ENCODE measurements at regions not wholly inside any gene's neighbourhood (a gene's known extent, or its start where the extent isn't known, plus 50 kb on each side); places are given as distances from the start of the nearest gene placed in this dataset.

DNA sequence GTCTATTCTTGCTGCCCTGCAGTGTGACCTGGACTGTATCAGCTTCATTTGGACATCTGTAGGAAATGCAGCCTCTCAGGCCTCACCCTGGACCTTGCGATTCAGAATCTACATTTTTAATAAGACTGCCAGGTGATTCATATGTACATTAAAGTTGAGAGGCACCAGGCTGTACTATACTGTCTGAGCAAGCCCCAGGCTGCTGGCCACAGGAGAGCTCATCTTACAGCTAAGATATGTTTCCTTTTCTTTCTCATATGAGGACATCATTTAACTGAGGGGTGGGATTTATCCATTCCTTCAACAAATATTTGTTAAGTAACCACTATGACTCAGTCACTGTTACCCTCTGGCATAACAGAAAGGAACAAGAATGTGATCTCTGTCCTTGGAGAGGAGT lies 78.2 kb upstream of the GCFC2 start:
- intact Hi-C loops (cut with DNase I; ENCODE audit: low total_unique reads): no loop called here
- H3K4me3 ChIP-seq (ENCODE audit: low read depth, poor library complexity, severe bottlenecking): no peak overlapping the region
- WGBS, 2 donors: 85 to 87% methylated on average over 1 of the region's 1 CpG
- TF ChIP-seq, protein P1, sequence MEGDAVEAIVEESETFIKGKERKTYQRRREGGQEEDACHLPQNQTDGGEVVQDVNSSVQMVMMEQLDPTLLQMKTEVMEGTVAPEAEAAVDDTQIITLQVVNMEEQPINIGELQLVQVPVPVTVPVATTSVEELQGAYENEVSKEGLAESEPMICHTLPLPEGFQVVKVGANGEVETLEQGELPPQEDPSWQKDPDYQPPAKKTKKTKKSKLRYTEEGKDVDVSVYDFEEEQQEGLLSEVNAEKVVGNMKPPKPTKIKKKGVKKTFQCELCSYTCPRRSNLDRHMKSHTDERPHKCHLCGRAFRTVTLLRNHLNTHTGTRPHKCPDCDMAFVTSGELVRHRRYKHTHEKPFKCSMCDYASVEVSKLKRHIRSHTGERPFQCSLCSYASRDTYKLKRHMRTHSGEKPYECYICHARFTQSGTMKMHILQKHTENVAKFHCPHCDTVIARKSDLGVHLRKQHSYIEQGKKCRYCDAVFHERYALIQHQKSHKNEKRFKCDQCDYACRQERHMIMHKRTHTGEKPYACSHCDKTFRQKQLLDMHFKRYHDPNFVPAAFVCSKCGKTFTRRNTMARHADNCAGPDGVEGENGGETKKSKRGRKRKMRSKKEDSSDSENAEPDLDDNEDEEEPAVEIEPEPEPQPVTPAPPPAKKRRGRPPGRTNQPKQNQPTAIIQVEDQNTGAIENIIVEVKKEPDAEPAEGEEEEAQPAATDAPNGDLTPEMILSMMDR (IDR thresholded peaks at IDR 0.05): no peak
- TF ChIP-seq POLR2A (IDR thresholded peaks at IDR 0.05): no peak
- DNase-seq (ENCODE audit: low spot score in 2 of 2): no peak

DNA sequence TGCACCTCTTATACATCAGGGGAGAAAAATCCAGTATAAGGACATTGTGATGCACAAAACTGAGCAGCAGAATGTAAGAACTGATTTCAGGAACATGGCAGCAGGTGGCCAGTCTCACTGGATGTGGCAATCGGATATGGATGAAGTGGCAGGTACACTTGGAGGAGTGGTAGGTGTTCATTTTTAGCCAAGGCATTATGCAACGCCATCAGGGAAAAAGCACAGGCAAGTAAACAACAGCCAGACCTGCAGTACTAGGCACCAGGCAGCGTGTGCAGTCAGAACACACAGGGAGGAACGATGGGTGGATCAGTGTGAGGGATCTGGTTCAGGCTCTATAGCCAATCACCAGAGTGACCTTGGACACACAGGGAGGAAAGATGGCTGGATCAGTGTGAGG lies 77.4 kb upstream of the GCFC2 start:
- 64 to 79% methylated on average over 4 of the region's 4 CpGs for WGBS, 2 donors
- DNase-seq (ENCODE audit: low spot score in 2 of 2): no peak
- intact Hi-C loops (cut with DNase I; ENCODE audit: low total_unique reads): no loop called here
- H3K4me3 ChIP-seq (ENCODE audit: low read depth, poor library complexity, severe bottlenecking): no peak overlapping the region
- TF ChIP-seq, protein P1 (IDR thresholded peaks at IDR 0.05): no peak

DNA sequence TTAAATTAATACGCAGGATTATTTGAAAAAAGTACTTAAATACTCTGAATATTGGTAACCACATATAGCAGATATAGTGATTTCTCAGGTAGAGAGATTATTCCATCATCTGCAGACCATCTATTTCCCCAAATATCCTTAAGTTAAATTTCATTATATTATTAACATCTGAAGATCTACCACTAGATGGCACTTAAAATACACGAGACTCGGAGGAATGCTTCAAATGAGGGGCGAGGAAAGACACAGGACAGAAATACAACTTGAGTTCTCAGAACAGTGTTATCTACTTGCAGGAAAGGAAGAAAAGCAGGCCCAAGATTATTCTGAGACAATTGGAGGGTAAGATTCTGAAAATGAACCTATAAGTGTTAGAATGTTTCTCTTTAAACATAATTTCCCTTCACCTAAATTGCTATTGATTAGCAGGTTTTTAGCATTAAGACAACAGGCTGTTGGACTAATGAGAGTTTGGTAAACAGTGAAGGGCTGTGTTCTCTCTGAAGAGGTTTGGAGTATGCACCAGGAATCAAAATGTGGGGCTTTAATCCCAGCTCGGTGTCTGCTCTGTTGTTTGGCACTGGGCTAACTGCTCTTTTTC lies 76.9 kb upstream of the GCFC2 start:
- WGBS, 2 donors: 19 to 22% methylated on average over 5 of the region's 5 CpGs
- H3K4me3 ChIP-seq (ENCODE audit: low read depth, poor library complexity, severe bottlenecking): no peak overlapping the region
- no peak for DNase-seq (ENCODE audit: low spot score in 2 of 2)
- intact Hi-C loops (cut with DNase I; ENCODE audit: low total_unique reads): no loop called here
- no peak for TF ChIP-seq POLR2A (IDR thresholded peaks at IDR 0.05)
- TF ChIP-seq, protein P1 (IDR thresholded peaks at IDR 0.05): no peak

DNA sequence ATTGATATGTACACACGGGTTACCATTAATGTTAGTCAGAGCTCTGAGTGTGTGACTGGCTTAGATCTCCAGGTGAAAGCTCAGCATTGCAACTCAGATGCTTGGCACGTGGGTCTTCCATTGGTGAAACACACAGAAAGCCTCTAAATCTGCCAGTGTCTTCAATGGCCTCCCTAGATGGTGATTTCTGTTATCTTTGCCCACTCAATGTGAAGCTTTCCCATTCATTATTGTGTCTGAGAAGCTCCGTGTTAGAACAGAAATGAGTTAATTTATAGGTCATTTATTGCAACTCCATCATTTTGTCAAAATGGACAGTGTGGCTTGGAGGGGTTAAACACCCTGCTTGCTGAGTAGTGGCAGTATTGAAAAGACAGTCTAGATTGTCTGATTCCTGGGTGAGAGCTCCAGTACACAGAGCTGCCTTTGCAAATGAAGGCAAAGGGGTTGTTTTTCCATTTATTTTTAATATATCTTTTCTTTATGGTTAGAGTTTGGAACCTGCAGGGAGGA lies 64.7 kb upstream of the GCFC2 start:
- TF ChIP-seq, protein P1 (IDR thresholded peaks at IDR 0.05): no peak
- no peak for TF ChIP-seq POLR2A (IDR thresholded peaks at IDR 0.05)
- no peak for DNase-seq (ENCODE audit: low spot score in 2 of 2)
- intact Hi-C loops (cut with DNase I; ENCODE audit: low total_unique reads): no loop called here
- H3K4me3 ChIP-seq (ENCODE audit: low read depth, poor library complexity, severe bottlenecking): no peak overlapping the region
- 57 to 65% methylated on average over 3 of the region's 3 CpGs for WGBS, 2 donors

DNA sequence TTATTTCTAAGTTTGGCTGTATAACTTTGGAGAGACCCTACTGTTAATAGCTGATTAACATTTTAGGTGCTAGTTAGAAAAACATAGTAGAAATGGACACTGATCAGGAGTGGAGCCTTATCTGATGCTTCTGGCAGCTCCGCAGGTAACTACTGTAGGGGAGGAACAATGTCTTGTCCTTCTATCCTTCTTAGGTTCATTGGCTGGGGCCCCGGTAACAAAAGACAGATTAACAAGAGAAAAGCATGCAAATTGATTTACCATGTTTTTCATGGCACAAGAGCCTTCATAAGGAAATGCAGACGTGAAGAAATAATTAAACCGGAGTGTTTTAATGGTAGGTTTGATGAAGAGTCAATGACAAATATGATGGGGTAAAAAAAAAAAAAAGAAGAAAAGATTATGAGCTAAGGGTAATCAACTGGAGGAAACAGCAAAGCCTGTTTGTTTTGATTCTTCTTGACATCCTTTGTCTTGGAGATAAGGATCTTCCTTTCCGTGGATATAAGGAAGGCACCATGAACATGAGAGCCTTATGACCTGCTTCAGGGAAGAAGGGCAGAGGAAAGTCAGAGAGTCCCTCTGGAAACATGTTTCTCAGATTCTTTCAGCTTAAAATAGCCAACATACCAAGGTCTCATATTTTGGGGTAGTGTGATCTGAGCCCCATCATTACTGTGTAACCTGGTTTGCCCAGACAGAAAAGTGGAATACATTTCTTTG lies 62.4 kb upstream of the GCFC2 start:
- no peak overlapping the region for H3K4me3 ChIP-seq (ENCODE audit: low read depth, poor library complexity, severe bottlenecking)
- 41 to 49% methylated on average over 5 of the region's 5 CpGs for WGBS, 2 donors
- intact Hi-C loops (cut with DNase I; ENCODE audit: low total_unique reads): no loop called here
- TF ChIP-seq POLR2A (IDR thresholded peaks at IDR 0.05): no peak
- TF ChIP-seq, protein P1 (IDR thresholded peaks at IDR 0.05): no peak
- no peak for DNase-seq (ENCODE audit: low spot score in 2 of 2)
